T-helper 17 cell (primary cell): ENCODE measurements at regions not wholly inside any gene's neighbourhood (a gene's known extent, or its start where the extent isn't known, plus 50 kb on each side); places are given as distances from the start of the nearest gene placed in this dataset.
"Not testable (repeated sequence)": the region's sequence is repeated elsewhere in the genome, so short reads cannot be mapped to it uniquely, and the experiment has no call there.

Source experiments
- ATAC-seq: fragments of 150-1000 bp; cut with Tn5 transposase; 2 replicates; pipeline ENCODE4 v1.10.0; 2021; ENCODE audit warnings: mild to moderate bottlenecking, moderate library complexity
- DNase-seq, 3 donors: peaks; one replicate each; pipeline versions ENCODE4 v3.0.0 to v3.0.0-alpha.2; 2020 to 2021
- H3K9me3 ChIP-seq: one replicate; pipeline ENCODE4 v1.7.0; 2013; ENCODE audit warnings: low read length, mild to moderate bottlenecking; ENCODE audit not compliant: control insufficient read depth, poor library complexity, severe bottlenecking
- H3K27ac Mint-ChIP-seq: one replicate; pipeline ENCODE4 v1.8.0; 2022; ENCODE audit warnings: mild to moderate bottlenecking, moderate library complexity, mixed read lengths
- H3K27me3 Mint-ChIP-seq: one replicate; pipeline ENCODE4 v1.8.0; 2022; ENCODE audit warnings: mixed read lengths
- H3K36me3 Mint-ChIP-seq: one replicate; pipeline ENCODE4 v1.8.0; 2022; ENCODE audit warnings: low read depth, mixed read lengths
- H3K4me1 Mint-ChIP-seq: one replicate; pipeline ENCODE4 v1.8.0; 2022; ENCODE audit warnings: mild to moderate bottlenecking, mixed read lengths
- H3K4me3 Mint-ChIP-seq: one replicate; pipeline ENCODE4 v1.8.0; 2022; ENCODE audit warnings: mild to moderate bottlenecking, moderate library complexity, mixed read lengths

DNA sequence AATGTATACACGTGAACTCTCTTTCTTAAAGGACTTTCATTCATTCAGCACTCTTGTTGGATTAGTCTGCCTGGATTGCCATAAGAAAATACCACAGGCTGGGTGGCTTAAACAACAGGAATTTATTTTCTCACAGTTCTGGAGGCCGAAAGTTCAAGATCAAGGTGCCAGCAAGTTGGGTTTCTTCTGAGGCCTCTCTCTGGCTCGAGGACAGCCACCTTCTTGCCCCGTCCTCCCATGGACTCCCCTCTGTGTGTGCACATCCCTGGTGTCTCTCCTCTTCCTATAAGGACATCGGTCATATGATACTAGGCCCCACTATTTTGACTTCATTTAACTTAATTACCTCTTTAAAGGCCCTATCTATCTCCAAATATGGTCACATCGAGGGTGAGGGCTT is 110.4 kb upstream of the BMPER start:
- no peak for ATAC-seq

DNA sequence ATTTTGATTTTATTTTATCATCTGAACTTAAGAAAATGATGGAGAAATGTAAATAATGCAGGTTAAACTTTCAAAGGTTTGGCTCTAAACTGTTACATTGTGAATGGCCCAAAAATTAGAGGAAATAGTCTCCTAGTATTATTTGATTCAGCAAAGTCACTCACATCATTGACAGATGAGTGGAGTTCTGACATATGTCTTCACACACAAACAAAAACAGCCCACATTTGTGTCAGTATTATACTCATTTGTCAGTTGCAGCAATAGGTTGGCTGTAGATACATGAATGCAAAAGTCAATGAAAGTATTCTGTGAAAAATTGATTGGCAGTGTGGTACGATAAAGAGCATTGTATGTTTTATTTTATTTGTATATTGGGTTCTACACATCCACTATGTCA is 108.8 kb upstream of the BMPER start:
- no peaks in the 10 kb centered on the region for H3K9me3 ChIP-seq
- H3K27ac Mint-ChIP-seq = no peak overlapping the region
- H3K27me3 Mint-ChIP-seq = no peaks in the 10 kb centered on the region
- no peaks in the 10 kb centered on the region for H3K36me3 Mint-ChIP-seq
- H3K4me3 Mint-ChIP-seq = no peak overlapping the region
- DNase-seq (no peak), ATAC-seq (no peak)
- no peaks in the 10 kb centered on the region for H3K4me1 Mint-ChIP-seq

More for the DNA sequence above, 110.4 kb upstream of the BMPER start:
- H3K36me3 Mint-ChIP-seq = no peaks in the 10 kb centered on the region
- no peaks in the 10 kb centered on the region for H3K9me3 ChIP-seq
- H3K4me3 Mint-ChIP-seq = no peak overlapping the region
- H3K27ac Mint-ChIP-seq = no peak overlapping the region
- no peak for DNase-seq
- no peaks in the 10 kb centered on the region for H3K4me1 Mint-ChIP-seq
- H3K27me3 Mint-ChIP-seq = no peaks in the 10 kb centered on the region

DNA sequence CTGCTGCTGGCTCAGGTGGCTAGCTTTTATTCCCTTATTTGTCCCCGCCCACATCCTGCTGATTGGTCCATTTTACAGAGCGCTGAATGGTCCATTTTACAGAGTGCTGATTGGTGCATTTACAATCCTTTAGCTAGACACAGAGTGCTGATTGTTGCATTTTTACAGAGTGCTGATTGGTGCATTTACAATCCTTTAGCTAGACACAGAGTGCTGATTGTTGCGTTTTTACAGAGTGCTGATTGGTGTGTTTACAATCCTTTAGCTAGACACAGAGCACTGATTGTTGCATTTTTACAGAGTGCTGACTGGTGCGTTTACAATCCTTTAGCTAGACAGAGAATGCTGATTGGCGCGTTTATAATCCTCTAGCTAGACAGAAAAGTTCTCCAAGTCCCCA is 107.8 kb upstream of the BMPER start:
- not testable (repeated sequence) for H3K27ac Mint-ChIP-seq, H3K27me3 Mint-ChIP-seq, H3K36me3 Mint-ChIP-seq, ATAC-seq, H3K9me3 ChIP-seq, H3K4me1 Mint-ChIP-seq, DNase-seq, H3K4me3 Mint-ChIP-seq

DNA sequence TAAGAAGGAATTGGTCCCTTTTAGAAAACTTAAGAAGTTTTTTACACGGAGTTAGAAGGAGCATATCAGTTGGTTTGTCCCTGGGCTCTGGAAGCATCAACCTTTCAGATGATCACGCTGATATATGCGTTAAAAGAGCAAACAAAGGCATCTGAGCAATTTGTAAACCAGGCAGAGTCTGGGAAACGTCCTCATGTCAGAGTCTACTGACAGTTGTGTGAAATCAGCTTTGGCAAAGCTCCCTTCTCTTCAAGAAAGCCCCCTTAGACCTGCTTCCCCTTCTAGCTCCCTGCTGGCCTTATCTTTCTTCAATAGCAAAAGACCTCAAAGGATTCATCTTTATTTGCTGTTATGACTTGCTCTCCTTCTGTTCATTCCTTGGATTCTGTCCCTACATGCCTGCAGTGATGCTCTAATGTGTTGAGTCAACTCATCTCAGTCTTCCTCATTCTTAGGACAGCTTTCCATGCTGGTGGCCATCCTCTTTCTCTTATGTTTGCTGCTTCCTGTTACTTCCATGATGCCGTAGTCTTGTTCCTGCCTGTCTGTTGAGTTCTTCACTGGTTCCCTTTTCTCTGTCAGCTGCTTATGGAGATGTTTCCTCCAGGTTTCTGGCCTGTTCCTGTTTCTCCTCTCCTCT is 106.5 kb upstream of the BMPER start:
- Mint-ChIP-seq H3K4me3 (no peak overlapping the region), H3K4me1 (no peaks in the 10 kb centered on the region), H3K36me3 (no peaks in the 10 kb centered on the region), H3K27me3 (no peaks in the 10 kb centered on the region), H3K27ac (no peak overlapping the region)
- DNase-seq = no peak
- H3K9me3 ChIP-seq = no peaks in the 10 kb centered on the region
- no peak for ATAC-seq

DNA sequence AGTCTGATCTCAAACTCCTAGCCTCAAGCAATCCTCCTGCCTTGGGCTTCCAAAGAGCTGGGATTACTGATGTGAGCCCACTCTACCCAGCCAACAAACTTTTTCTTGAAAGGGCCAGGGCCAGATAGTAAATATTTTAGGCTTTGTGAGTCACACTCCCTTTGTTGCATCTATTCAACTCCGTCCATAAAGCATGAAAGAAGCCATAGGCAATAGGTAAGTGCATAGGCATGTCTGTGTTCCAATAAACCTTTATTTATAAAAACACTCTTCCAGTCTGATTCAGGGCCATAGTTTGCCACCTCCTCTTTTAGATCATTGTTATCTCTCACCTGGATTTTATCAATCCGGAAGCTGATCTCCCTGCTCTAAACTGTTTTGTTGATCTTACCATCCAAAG is 105.6 kb upstream of the BMPER start:
- no peaks in the 10 kb centered on the region for H3K27me3 Mint-ChIP-seq
- no peak overlapping the region for H3K4me3 Mint-ChIP-seq
- no peaks in the 10 kb centered on the region for H3K4me1 Mint-ChIP-seq
- no peaks in the 10 kb centered on the region for H3K9me3 ChIP-seq
- H3K27ac Mint-ChIP-seq = no peak overlapping the region
- DNase-seq (no peak), ATAC-seq (no peak)
- H3K36me3 Mint-ChIP-seq = no peaks in the 10 kb centered on the region

DNA sequence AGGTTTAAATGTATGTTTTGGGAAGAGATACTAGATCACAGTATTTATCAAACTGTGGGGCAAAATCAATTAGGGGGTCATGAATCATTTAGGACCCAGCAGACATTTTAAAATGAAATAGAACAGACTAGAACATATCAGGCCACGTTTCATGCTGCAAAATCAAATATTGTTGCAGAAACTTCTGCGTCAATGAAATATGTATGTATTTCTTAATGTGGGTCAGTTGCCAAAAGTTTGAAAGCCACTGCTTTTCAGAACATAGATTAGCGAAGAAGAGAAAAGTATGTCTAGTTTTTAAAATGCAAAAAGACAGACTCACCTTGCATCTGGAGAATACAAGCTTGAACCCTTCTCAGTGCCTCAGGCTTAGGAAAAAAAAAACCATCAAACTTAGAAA is 102.7 kb upstream of the BMPER start:
- no peak for DNase-seq
- no peaks in the 10 kb centered on the region for H3K36me3 Mint-ChIP-seq
- no peak overlapping the region for H3K4me3 Mint-ChIP-seq
- no peaks in the 10 kb centered on the region for H3K27me3 Mint-ChIP-seq
- no peaks in the 10 kb centered on the region for H3K9me3 ChIP-seq
- no peak for ATAC-seq
- no peaks in the 10 kb centered on the region for H3K4me1 Mint-ChIP-seq
- no peak overlapping the region for H3K27ac Mint-ChIP-seq

DNA sequence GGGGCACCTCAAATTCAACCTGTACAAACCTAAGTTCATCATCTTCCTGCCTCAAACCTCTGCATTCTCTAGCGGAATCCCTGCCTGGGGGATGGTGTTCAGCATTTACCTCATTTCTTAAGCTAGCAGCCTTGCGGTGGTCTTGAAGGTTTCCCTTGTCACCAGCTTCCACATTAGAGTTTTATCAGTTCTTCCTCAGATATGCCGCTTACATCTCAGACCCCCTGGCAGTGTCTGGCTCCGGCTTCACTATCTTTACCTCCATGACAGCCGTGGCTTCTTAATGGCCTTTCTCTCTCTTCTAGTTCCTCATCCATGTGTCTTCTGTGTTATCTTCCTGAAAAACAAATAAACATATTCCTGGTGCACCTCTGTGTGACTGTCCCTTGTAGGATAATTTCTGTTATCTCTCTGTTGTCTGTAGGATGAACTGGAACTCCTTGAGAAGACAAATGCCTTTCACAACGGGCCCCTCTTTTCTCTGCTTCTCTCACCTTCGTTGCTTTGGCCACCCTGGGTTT is 101.1 kb upstream of the BMPER start:
- H3K27ac Mint-ChIP-seq = no peak overlapping the region
- no peaks in the 10 kb centered on the region for H3K4me1 Mint-ChIP-seq
- no peaks in the 10 kb centered on the region for H3K9me3 ChIP-seq

DNA sequence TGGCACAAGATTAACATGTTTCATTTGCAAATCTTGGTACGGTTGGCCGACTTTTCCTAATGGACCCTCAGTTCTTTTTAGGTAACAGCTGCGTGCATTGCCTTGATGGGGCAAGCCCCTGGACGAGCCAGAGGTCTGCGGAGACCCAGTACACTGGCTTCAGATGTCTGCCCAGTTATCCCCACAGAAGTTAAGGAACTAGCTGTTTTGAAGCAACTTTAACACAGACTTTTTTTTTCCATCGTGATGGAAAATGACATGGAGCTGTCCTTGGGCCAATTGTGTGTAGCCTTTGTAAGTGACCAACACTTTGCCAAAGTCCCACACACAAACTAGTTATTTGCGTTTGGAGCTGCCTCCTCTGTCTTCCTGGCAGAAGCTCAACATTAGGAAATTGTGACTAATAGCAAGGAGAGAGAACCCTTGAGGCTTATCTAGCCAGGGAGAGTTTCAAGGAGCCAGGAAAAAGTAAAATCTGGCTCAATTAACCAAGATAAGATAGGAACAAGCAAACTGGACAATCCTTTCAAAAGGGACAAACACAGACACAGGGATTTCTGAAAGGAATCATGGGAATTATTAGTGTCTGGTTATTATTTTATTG is 99.6 kb upstream of the BMPER start:
- H3K9me3 ChIP-seq = no peaks in the 10 kb centered on the region
- Mint-ChIP-seq H3K4me1 (no peaks in the 10 kb centered on the region), H3K4me3 (no peak overlapping the region), H3K27ac (no peak overlapping the region), H3K36me3 (no peaks in the 10 kb centered on the region), H3K27me3 (no peaks in the 10 kb centered on the region)
- no peak for ATAC-seq
- DNase-seq = no peak

More for the DNA sequence above, 101.1 kb upstream of the BMPER start:
- DNase-seq (no peak), ATAC-seq (no peak)
- H3K27me3 Mint-ChIP-seq = no peaks in the 10 kb centered on the region
- no peaks in the 10 kb centered on the region for H3K36me3 Mint-ChIP-seq
- no peak overlapping the region for H3K4me3 Mint-ChIP-seq

DNA sequence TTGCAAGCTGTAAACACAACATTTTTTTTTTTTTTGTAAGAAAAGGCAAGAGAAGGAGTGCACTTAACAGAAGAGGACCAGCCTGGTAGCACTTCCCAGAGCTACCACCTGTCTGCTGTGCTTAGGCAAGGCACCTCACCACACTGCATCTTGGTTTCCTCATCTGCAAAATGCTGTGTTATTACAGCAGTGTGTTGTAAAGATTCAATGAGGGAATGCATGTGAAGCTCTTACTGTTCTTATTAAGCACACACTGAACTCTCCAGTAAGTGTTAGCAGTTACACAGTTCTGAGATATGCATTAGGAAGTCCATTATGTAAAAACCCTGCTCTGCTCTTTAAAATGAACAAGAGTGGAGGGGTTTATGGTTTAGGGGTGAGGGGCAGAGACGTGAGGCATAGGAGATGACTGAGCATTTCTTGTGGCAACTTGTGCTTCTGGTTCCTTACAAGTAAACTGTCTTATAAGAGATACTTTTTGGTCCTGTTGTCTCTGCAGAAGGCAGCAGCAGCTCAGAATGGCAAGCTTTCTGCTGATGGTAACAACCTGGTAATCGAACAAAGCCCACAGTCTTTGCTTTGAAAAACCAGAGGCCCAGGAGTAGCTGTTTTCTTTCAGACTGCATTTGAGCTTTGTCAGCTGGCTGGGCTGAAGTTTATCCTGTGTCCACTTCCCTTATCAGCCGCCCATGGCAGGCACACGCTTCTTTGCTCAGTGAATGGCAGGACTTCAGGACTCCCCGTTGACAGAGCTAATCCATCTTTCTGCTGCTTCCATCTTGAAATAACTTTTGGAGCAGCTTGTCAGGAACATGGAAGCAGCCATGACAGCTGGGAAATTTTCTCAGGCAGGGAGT is 98.8 kb upstream of the BMPER start:
- Mint-ChIP-seq H3K4me1 (no peaks in the 10 kb centered on the region), H3K27me3 (no peaks in the 10 kb centered on the region), H3K4me3 (no peak overlapping the region), H3K36me3 (no peaks in the 10 kb centered on the region), H3K27ac (no peak overlapping the region)
- DNase-seq = no peak
- no peak for ATAC-seq
- no peaks in the 10 kb centered on the region for H3K9me3 ChIP-seq

DNA sequence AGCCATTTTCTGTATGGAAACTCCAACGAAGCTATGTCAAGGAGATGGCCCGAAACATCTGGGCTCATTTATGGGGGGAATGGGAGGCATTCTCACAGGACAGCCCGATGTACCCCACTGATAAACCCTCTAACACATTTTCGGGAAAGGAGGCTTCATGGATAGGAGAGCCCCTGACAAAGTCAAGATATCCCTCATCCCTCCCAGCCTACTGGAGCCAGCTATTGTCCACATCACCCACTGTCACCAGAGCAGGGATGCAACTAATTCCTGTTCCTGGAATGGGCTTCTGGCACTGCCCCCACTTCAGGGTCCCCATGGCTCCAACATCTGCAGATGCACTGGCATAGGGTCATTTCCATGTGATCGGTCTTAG is 98.2 kb upstream of the BMPER start:
- H3K27ac Mint-ChIP-seq = no peak overlapping the region
- no peaks in the 10 kb centered on the region for H3K9me3 ChIP-seq
- DNase-seq (no peak), ATAC-seq (no peak)
- no peaks in the 10 kb centered on the region for H3K4me1 Mint-ChIP-seq
- H3K36me3 Mint-ChIP-seq = no peaks in the 10 kb centered on the region
- H3K27me3 Mint-ChIP-seq = no peaks in the 10 kb centered on the region
- H3K4me3 Mint-ChIP-seq = no peak overlapping the region

DNA sequence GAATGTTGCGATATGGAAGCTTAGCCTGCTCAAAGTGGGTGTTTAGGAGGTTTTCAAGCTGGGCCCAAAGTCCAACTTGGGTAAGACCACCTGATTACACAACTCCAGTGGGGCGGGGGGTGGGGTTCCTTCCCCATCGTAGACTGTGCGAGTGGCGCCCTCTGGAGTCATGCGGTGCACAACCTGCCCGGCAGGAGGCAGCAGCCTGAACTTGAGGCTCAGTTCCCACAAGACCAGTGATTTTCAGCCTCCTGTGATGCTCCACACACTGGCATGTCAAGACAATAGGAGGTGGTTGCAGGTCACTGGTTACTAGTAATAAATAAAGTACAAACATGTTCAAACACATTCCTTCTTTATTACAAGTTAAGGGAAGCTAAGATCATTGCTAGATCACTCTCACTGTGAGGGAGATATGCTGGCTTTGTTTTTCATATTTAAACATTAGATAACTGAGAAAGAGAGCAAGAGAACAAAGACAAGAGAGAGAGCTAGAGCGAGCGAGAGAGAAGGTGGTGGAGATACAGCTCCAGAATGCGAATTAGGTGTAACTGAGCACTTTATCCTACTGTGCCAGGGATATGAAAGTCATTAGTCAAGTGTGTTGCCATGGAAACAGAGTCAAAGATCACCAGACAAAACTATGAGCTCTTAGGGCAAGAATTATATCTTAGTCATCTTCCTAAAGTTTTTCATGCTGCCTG is 97.4 kb upstream of the BMPER start:
- H3K36me3 Mint-ChIP-seq = no peaks in the 10 kb centered on the region
- no peak for DNase-seq
- no peaks in the 10 kb centered on the region for H3K4me1 Mint-ChIP-seq
- no peak overlapping the region for H3K27ac Mint-ChIP-seq
- no peaks in the 10 kb centered on the region for H3K9me3 ChIP-seq
- no peak overlapping the region for H3K4me3 Mint-ChIP-seq
- no peak for ATAC-seq
- no peaks in the 10 kb centered on the region for H3K27me3 Mint-ChIP-seq

DNA sequence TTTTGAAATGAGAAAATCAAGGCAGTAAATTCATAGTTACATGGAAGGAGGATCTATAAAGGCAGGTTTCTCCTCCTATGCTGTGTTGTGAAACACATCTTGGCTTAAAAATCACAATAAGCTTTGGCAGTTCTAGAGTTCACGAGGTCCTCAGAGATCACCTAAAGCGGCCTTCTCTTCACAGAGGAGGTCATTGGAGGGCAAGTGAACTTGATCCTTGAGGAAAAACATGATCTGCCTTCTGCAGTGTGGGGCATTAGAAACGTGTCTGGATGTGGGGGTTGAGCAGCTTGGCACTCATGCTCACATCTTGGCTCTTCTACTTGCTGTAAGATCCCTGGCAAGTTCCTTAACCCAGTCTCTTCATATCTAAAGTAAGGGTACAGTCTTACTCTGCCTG is 96.1 kb upstream of the BMPER start:
- H3K9me3 ChIP-seq = no peaks in the 10 kb centered on the region

DNA sequence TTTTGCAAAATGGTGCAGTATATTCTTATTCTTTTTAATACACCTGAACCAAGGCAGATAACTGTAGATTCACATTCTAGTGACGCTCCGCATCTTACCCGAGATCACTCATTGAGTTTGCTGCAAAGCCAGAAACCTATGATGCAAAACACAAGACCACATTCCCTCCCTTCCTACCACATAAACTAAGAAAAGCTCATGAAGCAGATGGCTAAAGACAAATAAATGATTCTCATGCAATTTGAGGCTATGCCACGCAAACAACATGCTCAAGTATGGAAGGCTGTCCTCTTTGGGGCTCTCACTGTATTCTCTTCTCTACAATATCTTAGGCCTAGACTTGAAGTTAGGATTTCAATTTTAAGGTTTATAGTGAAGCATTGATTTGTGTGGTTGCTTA is 95.0 kb upstream of the BMPER start:
- Mint-ChIP-seq H3K36me3 (no peaks in the 10 kb centered on the region), H3K27ac (no peak overlapping the region), H3K4me1 (no peaks in the 10 kb centered on the region), H3K4me3 (no peak overlapping the region), H3K27me3 (no peaks in the 10 kb centered on the region)
- ATAC-seq = no peak
- no peak for DNase-seq
- no peaks in the 10 kb centered on the region for H3K9me3 ChIP-seq

More for the DNA sequence above, 96.1 kb upstream of the BMPER start:
- H3K36me3 Mint-ChIP-seq = no peaks in the 10 kb centered on the region
- DNase-seq (no peak), ATAC-seq (no peak)
- no peak overlapping the region for H3K4me3 Mint-ChIP-seq
- no peak overlapping the region for H3K27ac Mint-ChIP-seq
- no peaks in the 10 kb centered on the region for H3K4me1 Mint-ChIP-seq
- H3K27me3 Mint-ChIP-seq = no peaks in the 10 kb centered on the region
